ENCODE measurements at regions not wholly inside any gene's neighbourhood (a gene's known extent, or its start where the extent isn't known, plus 50 kb on each side); places are given as distances from the start of the nearest gene placed in this dataset.

- no peak for DNase-seq
- TF ChIP-seq CTCF (IDR thresholded peaks at IDR 0.05; ENCODE audit: partially characterized antibody, unreplicated experiment), result no peak
- Mint-ChIP-seq H3K4me3 (ENCODE audit: unreplicated experiment) (no peak overlapping the region), H3K27me3 (ENCODE audit: unreplicated experiment) (peaks cover 12% of the 10 kb centered on the region), H3K9me3 (ENCODE audit: unreplicated experiment) (peaks cover 2% of the 10 kb centered on the region), H3K27ac (ENCODE audit: unreplicated experiment) (no peak overlapping the region), H3K36me3 (ENCODE audit: unreplicated experiment) (no peaks in the 10 kb centered on the region), H3K4me1 (ENCODE audit: low read depth, unreplicated experiment) (peaks cover 4% of the 10 kb centered on the region)
Observed at GRCh38 chr17:31595666-31596381, 204.3 kb downstream of the RAB11FIP4 start.

DNA sequence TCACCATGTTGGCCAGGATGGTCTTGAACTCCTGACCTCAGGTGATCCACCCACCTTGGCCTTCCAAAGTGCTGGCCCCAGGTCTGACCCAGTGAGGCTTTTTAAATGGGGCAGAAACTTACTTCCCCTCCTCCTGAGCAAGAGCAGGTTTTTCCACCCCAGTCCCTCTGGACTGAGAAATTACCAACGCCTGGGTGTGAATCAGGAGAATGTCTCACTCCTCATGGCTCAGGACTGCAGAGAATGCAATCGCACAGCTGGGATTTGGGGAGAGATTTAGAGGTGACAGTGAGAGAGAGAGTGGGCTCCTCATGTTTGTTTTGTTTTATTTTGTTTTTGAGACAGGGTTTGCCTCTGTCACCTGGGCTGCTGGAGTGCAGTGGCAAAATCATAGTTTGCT lies 203.6 kb downstream of the RAB11FIP4 start:
- Mint-ChIP-seq H3K27ac (ENCODE audit: unreplicated experiment) (no peak overlapping the region), H3K4me1 (ENCODE audit: low read depth, unreplicated experiment) (peaks cover 4% of the 10 kb centered on the region), H3K9me3 (ENCODE audit: unreplicated experiment) (peaks cover 2% of the 10 kb centered on the region), H3K36me3 (ENCODE audit: unreplicated experiment) (no peaks in the 10 kb centered on the region), H3K27me3 (ENCODE audit: unreplicated experiment) (peaks cover 9% of the 10 kb centered on the region), H3K4me3 (ENCODE audit: unreplicated experiment) (no peak overlapping the region)
- TF ChIP-seq CTCF (IDR thresholded peaks at IDR 0.05; ENCODE audit: partially characterized antibody, unreplicated experiment), result no peak
- DNase-seq, result no peak

DNA sequence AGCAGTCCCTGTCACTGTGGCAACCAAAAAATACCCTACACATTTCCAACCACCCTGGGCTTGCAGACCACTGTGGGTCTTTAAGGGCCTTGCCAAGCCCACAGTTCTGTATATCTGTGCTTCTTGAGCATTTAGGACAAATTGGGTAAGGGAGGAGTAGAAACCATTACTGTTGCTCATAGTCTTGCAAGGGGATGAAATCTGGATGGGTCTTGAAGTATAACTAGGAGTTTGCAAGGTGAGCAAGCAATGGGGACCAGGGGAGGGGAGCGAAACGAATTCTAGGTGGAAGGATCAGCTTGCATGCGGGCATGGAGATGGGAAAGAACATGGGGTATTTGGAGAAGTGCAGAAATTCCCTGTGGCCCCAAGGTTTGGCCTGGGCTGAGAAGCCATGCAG lies 202.9 kb downstream of the RAB11FIP4 start:
- peaks cover 4% of the 10 kb centered on the region for H3K4me1 Mint-ChIP-seq (ENCODE audit: low read depth, unreplicated experiment)
- no peak for TF ChIP-seq CTCF (IDR thresholded peaks at IDR 0.05; ENCODE audit: partially characterized antibody, unreplicated experiment)
- no peak overlapping the region for H3K4me3 Mint-ChIP-seq (ENCODE audit: unreplicated experiment)
- no peak overlapping the region for H3K27ac Mint-ChIP-seq (ENCODE audit: unreplicated experiment)
- peaks cover 9% of the 10 kb centered on the region for H3K27me3 Mint-ChIP-seq (ENCODE audit: unreplicated experiment)
- no peaks in the 10 kb centered on the region for H3K36me3 Mint-ChIP-seq (ENCODE audit: unreplicated experiment)
- H3K9me3 Mint-ChIP-seq (ENCODE audit: unreplicated experiment), result peaks cover 2% of the 10 kb centered on the region
- no peak for DNase-seq

GRCh38 chr17:31593806-31594205 lies 202.3 kb downstream of the RAB11FIP4 start:
- Mint-ChIP-seq H3K27ac (ENCODE audit: unreplicated experiment) (no peak overlapping the region), H3K4me1 (ENCODE audit: low read depth, unreplicated experiment) (peaks cover 4% of the 10 kb centered on the region), H3K27me3 (ENCODE audit: unreplicated experiment) (peaks cover 7% of the 10 kb centered on the region), H3K4me3 (ENCODE audit: unreplicated experiment) (no peak overlapping the region), H3K9me3 (ENCODE audit: unreplicated experiment) (peaks cover 2% of the 10 kb centered on the region), H3K36me3 (ENCODE audit: unreplicated experiment) (no peaks in the 10 kb centered on the region)
- DNase-seq, result no peak
- no peak for TF ChIP-seq CTCF (IDR thresholded peaks at IDR 0.05; ENCODE audit: partially characterized antibody, unreplicated experiment)

GRCh38 chr17:31591924-31592323 lies 200.4 kb downstream of the RAB11FIP4 start:
- Mint-ChIP-seq H3K27me3 (ENCODE audit: unreplicated experiment) (peaks cover 8% of the 10 kb centered on the region), H3K4me3 (ENCODE audit: unreplicated experiment) (no peak overlapping the region), H3K9me3 (ENCODE audit: unreplicated experiment) (peaks cover 2% of the 10 kb centered on the region), H3K27ac (ENCODE audit: unreplicated experiment) (no peak overlapping the region), H3K36me3 (ENCODE audit: unreplicated experiment) (no peaks in the 10 kb centered on the region), H3K4me1 (ENCODE audit: low read depth, unreplicated experiment) (peaks cover 4% of the 10 kb centered on the region)
- no peak for DNase-seq
- TF ChIP-seq CTCF (IDR thresholded peaks at IDR 0.05; ENCODE audit: partially characterized antibody, unreplicated experiment), result no peak

Measured in glutamatergic neuron (in vitro differentiated cells).